GM12878 (cell line): ENCODE measurements at regions not wholly inside any gene's neighbourhood (a gene's known extent, or its start where the extent isn't known, plus 50 kb on each side); places are given as distances from the start of the nearest gene placed in this dataset.
"Not testable (repeated sequence)": the region's sequence is repeated elsewhere in the genome, so short reads cannot be mapped to it uniquely, and the experiment has no call there.

ENCODE experiments used
- ATAC-seq: fragments of 200-7000 bp; cut with Tn5 transposase; 3 replicates; pipeline ENCODE4 v1.9.1; 2020; ENCODE audit warnings: mild to moderate bottlenecking, moderate library complexity
- BruUV-seq: library from RNA; stranded (reverse); fragments of 400-500 nt; replicated peaks from 2 replicates; lab custom pipeline; 2021; lab: Mats Ljungman, UMichigan
- CTCF ChIA-PET: fragments of 300-600 bp; sonication (Branson Sonifier 250); formaldehyde crosslinking; extraction: SDS; loops from one replicate; lab custom pipeline; 2021; ENCODE audit warnings: inconsistent platforms; lab: Yijun Ruan, JAX
- POLR2A ChIA-PET: fragments of 350-600 bp; formaldehyde crosslinking; extraction: SDS; loops from one replicate; lab custom pipeline; 2021; ENCODE audit warnings: inconsistent platforms; lab: Charles Lee
- RAD21 ChIA-PET: fragments of 300-600 bp; sonication (Branson Sonifier 250); formaldehyde crosslinking; loops from one replicate; lab custom pipeline; 2023; ENCODE audit warnings: antibody characterized with exemption; ENCODE audit not compliant: unreplicated experiment; lab: Charles Lee
- SMC1A ChIA-PET: fragments of 300-600 bp; sonication (Branson Sonifier 250); formaldehyde crosslinking; loops from one replicate; lab custom pipeline; 2023; ENCODE audit not compliant: unreplicated experiment, uncharacterized antibody; lab: Charles Lee
- DNase-seq: peaks from one replicate; pipeline ENCODE4 v3.0.0-alpha.2; 2011; ENCODE audit warnings: low read depth, low spot score
- FAIRE-seq: peaks from 3 replicates; lab custom pipeline; 2011; peaks lifted over from hg19 to GRCh38; lab: Jason Lieb, UNC
- H2AFZ ChIP-seq: 2 replicates; pipeline ENCODE4 v1.6.0; 2011; ENCODE audit warnings: low read depth, low read length, control low read depth; ENCODE audit not compliant: control insufficient read depth
- H3K27ac ChIP-seq: 2 replicates; pipeline ENCODE4 v1.5.1; 2011; ENCODE audit warnings: control low read depth; ENCODE audit not compliant: control insufficient read depth, insufficient read depth
- H3K27me3 ChIP-seq, 2 experiments: replicated peaks in 1 of 2; 2 replicates each; pipeline versions ENCODE4 v1.6.0 to v1.6.1; 2011; ENCODE audit warnings: low read length in 1 of 2; ENCODE audit not compliant: control insufficient read depth in 2 of 2, insufficient read depth in 2 of 2
- H3K36me3 ChIP-seq, 2 experiments: 2 replicates each; pipeline ENCODE4 v1.5.1; 2011; ENCODE audit warnings: low read length in 1 of 2; ENCODE audit not compliant: control insufficient read depth in 2 of 2, insufficient read depth in 2 of 2
- H3K4me1 ChIP-seq: 2 replicates; pipeline ENCODE4 v1.6.1; 2011; ENCODE audit warnings: mild to moderate bottlenecking, low read length, moderate library complexity, mixed read lengths; ENCODE audit not compliant: control insufficient read depth, insufficient read depth
- H3K4me2 ChIP-seq: 2 replicates; pipeline ENCODE4 v1.6.0; 2011; ENCODE audit warnings: control low read depth; ENCODE audit not compliant: control insufficient read depth, insufficient read depth
- H3K4me3 ChIP-seq: fragments of 200-600 bp; sonication (generic); 2 replicates; pipeline ENCODE4 v1.5.1; 2016
- H3K79me2 ChIP-seq: 2 replicates; pipeline ENCODE4 v1.6.0; 2011; ENCODE audit warnings: low read length; ENCODE audit not compliant: control insufficient read depth, insufficient read depth
- H3K9ac ChIP-seq: 2 replicates; pipeline ENCODE4 v1.8.0; 2011; ENCODE audit warnings: low read length, control low read depth, mixed read lengths; ENCODE audit not compliant: control insufficient read depth, insufficient read depth
- H3K9me3 ChIP-seq: replicated peaks from 3 replicates; pipeline ENCODE4 v1.5.1; 2011; ENCODE audit warnings: mild to moderate bottlenecking, low read length; ENCODE audit not compliant: control insufficient read depth, insufficient read depth
- H4K20me1 ChIP-seq: 2 replicates; pipeline ENCODE4 v1.6.0; 2011; ENCODE audit not compliant: control insufficient read depth, insufficient read depth
- ETV6 ChIP-seq, 2 experiments: fragments of 450-650 bp in 1 of 2; IDR thresholded peaks in 1 of 2; conservative IDR thresholded peaks in 1 of 2; 2 replicates each; pipeline ENCODE4 v1.6.1; 2014; ENCODE audit warnings: antibody characterized with exemption in 1 of 2, borderline replicate concordance in 1 of 2, low read depth in 1 of 2, mild to moderate bottlenecking in 1 of 2, moderate library complexity in 1 of 2
- FOXK2 ChIP-seq: fragments of 450-650 bp; IDR thresholded peaks from 2 replicates; pipeline ENCODE4 v1.6.1; 2017; ENCODE audit warnings: mild to moderate bottlenecking, moderate library complexity
- HCFC1 ChIP-seq: fragments of 150-350 bp; IDR thresholded peaks from 2 replicates; pipeline ENCODE4 v1.6.1; 2014; ENCODE audit warnings: low read length
- MYC ChIP-seq: IDR thresholded peaks from 2 replicates; pipeline ENCODE4 v1.6.1; 2011; ENCODE audit warnings: mild to moderate bottlenecking, low read length, moderate library complexity, inconsistent platforms; ENCODE audit not compliant: insufficient read depth, insufficient replicate concordance, insufficient read length, severe bottlenecking
- NFIC ChIP-seq: IDR thresholded peaks from 2 replicates; pipeline ENCODE4 v1.6.1; 2012; ENCODE audit warnings: low read depth, mild to moderate bottlenecking, inconsistent platforms, low read length, moderate library complexity
- NR2C1 ChIP-seq: fragments of 450-650 bp; IDR thresholded peaks from 2 replicates; pipeline ENCODE4 v1.6.1; 2017; ENCODE audit warnings: antibody characterized with exemption, mild to moderate bottlenecking, moderate library complexity
- RCOR1 ChIP-seq: conservative IDR thresholded peaks from 2 replicates; pipeline ENCODE4 v1.6.1; 2012; ENCODE audit warnings: low read depth, low read length, improper control_type of control experiment
- SIN3A ChIP-seq: IDR thresholded peaks from 2 replicates; pipeline ENCODE4 v1.6.1; 2012; ENCODE audit warnings: low read depth, low read length, improper control_type of control experiment
- SREBF2 ChIP-seq: IDR thresholded peaks from 2 replicates; pipeline ENCODE4 v1.6.1; 2012; ENCODE audit warnings: mild to moderate bottlenecking, low read length
- STAT3 ChIP-seq: IDR thresholded peaks from 2 replicates; pipeline ENCODE4 v1.6.1; 2011; ENCODE audit warnings: low read depth, low read length, improper control_type of control experiment
- SUPT20H ChIP-seq: IDR thresholded peaks from 2 replicates; pipeline ENCODE4 v1.6.1; 2011; ENCODE audit warnings: low read depth, mild to moderate bottlenecking, low read length, moderate library complexity, borderline replicate concordance; ENCODE audit not compliant: control insufficient read depth
- WGBS: methylation state at CpG from one replicate; pipeline ENCODE4 v1.1.6; 2016; ENCODE audit warnings: low lambda C conversion rate; ENCODE audit not compliant: insufficient replicate concordance, insufficient coverage; ENCODE audit errors: missing lambda C conversion rate; 5-methylcytosine and 5-hydroxymethylcytosine counted together
- in situ Hi-C: fragments of 300-500 bp; cut with MboI; formaldehyde crosslinking; loops from 9 replicates; pipeline ENCODE4 v1.14.3; 2018; ENCODE audit warnings: mixed read lengths
- intact Hi-C: fragments of 100-400 bp; cut with micrococcal nuclease; formaldehyde crosslinking; loops from one replicate; pipeline ENCODE4 v1.14.2; 2022; ENCODE audit not compliant: unreplicated experiment
- TF ChIP-seq, protein P1 (sequence below): IDR thresholded peaks from 2 replicates; pipeline ENCODE4 v1.6.1; 2012; ENCODE audit warnings: low read depth, low read length, improper control_type of control experiment

GRCh38 chr4:68720723-68721122 lies 50.3 kb upstream of the UGT2B15 start:
- ATAC-seq, H2AFZ ChIP-seq, H3K4me3 ChIP-seq, intact Hi-C loops, POLR2A ChIA-PET, RAD21 ChIA-PET, BruUV-seq, H3K27me3 ChIP-seq, H3K36me3 ChIP-seq, H3K9ac ChIP-seq, CTCF ChIA-PET, FAIRE-seq, H3K9me3 ChIP-seq, DNase-seq, H4K20me1 ChIP-seq, H3K4me1 ChIP-seq, H3K4me2 ChIP-seq, H3K27ac ChIP-seq, SMC1A ChIA-PET, H3K79me2 ChIP-seq, in situ Hi-C loops: not testable (repeated sequence)
- 27% methylated on average over 6 of the region's 6 CpGs for WGBS

- H3K9me3 ChIP-seq = no peaks in the 10 kb centered on the region; the same call in 2 of the 3 replicates
- 59% methylated on average over 7 of the region's 7 CpGs for WGBS
- ChIA-PET CTCF (interaction anchor here (0.6 kb wide), 2 partner anchors 337 to 1190 kb away, joined by 3 to 4 read pairs; no protein-coding TSS in a partner anchor), RAD21 (no interaction called here)
- H4K20me1 ChIP-seq = no peaks in the 10 kb centered on the region
- no peaks in the 10 kb centered on the region for H3K27me3 ChIP-seq
- no peaks in the 10 kb centered on the region for H3K79me2 ChIP-seq
- no peak overlapping the region for H2AFZ ChIP-seq
- no peak for DNase-seq
- BruUV-seq = no TSS peak
- no peak overlapping the region for H3K27ac ChIP-seq
- TF ChIP-seq ETV6 (conservative IDR thresholded peaks at IDR 0.05 in 1 of 2, IDR thresholded peaks at IDR 0.05 in 1 of 2; ENCODE audit: borderline replicate concordance in 1 of 2, low read depth in 1 of 2) = no peak
- no peak for TF ChIP-seq MYC
- TF ChIP-seq RCOR1 = no peak
- TF ChIP-seq SUPT20H = no peak
- TF ChIP-seq STAT3 = no peak
- no peak for TF ChIP-seq NFIC
- TF ChIP-seq HCFC1 = no peak
- TF ChIP-seq, protein P1, sequence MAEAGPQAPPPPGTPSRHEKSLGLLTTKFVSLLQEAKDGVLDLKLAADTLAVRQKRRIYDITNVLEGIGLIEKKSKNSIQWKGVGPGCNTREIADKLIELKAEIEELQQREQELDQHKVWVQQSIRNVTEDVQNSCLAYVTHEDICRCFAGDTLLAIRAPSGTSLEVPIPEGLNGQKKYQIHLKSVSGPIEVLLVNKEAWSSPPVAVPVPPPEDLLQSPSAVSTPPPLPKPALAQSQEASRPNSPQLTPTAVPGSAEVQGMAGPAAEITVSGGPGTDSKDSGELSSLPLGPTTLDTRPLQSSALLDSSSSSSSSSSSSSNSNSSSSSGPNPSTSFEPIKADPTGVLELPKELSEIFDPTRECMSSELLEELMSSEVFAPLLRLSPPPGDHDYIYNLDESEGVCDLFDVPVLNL = no peak
- TF ChIP-seq SREBF2 = no peak
- TF ChIP-seq FOXK2 = no peak
- no peak for TF ChIP-seq SIN3A
- no peak for TF ChIP-seq NR2C1
- TF ChIP-seq, all 136 proteins: peak for 0
- no peaks in the 10 kb centered on the region for H3K4me1 ChIP-seq
- ChIA-PET POLR2A (no interaction called here), SMC1A (interaction anchor here (0.8 to 1.0 kb wide), 2 partner anchors 9 to 33 kb away, joined by 3 to 4 read pairs; no protein-coding TSS in a partner anchor)
- no peak overlapping the region for H3K4me3 ChIP-seq
- in situ Hi-C loops (no loop called here), intact Hi-C loops (no loop called here)
- no peak overlapping the region for H3K9ac ChIP-seq
- H3K36me3 ChIP-seq = no peaks in the 10 kb centered on the region
- no peak; the same call in 1 of the 3 replicates for ATAC-seq
- no peak for FAIRE-seq
- no peak overlapping the region for H3K4me2 ChIP-seq
Observed at GRCh38 chr4:68724426-68724825, 54.0 kb upstream of the UGT2B15 start.
